GM18868 (cell line): ENCODE measurements at regions not wholly inside any gene's neighbourhood (a gene's known extent, or its start where the extent isn't known, plus 50 kb on each side); places are given as distances from the start of the nearest gene placed in this dataset.
"Not testable (repeated sequence)": the region's sequence is repeated elsewhere in the genome, so short reads cannot be mapped to it uniquely, and the experiment has no call there.

Experiments
- ATAC-seq: cut with Tn5 transposase; IDR thresholded peaks from one replicate; pipeline ENCODE4 v1.9.1; 2021; ENCODE audit warnings: mild to moderate bottlenecking, moderate library complexity; ENCODE audit not compliant: unreplicated experiment

GRCh38 chr17:71535321-71535720, 585.5 kb upstream of the SOX9 start:
- no peak for ATAC-seq

- no peak for ATAC-seq
Observed at GRCh38 chr17:71546419-71546818, 574.4 kb upstream of the SOX9 start.

DNA sequence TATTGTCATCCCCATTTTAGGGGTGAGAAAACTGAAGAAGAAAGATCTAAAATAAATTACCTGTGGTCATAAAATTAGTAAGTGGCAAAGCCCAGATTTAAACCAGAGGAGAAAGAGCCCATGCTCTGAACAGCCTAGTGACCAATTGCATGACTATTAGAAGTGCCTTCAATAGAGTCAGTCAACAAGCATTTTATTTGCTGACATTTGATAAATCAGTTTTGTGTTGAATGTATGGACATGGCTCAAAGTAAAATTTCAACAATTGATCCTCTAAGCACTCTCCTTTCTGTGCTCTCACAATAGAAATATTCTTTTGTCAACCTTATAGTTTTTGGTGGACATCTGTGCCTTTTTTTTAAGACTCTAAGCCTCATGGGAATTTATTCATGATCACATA, 572.9 kb upstream of the SOX9 start:
- no peak for ATAC-seq

GRCh38 chr17:71548540-71549190, 572.2 kb upstream of the SOX9 start:
- ATAC-seq: no peak

DNA sequence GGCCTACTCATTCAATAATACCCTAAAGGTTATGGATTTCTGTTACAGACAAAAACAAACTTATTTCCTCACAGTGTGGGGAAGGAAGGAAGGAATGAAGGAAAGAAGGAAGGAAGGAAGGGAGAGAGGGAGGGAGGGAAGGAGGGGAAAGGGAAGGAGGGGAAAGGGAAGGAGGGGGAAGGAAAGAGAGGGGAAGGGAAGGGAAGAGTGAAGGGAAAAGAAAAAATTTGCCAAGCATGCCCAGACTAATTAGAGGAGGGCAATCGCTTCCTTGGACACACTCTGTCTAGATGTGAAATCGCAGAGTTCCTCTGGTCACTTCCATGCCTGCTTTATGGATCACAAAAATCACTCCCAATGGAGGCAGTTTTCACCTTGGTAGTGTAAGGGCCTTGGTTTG, 570.1 kb upstream of the SOX9 start:
- no peak for ATAC-seq

DNA sequence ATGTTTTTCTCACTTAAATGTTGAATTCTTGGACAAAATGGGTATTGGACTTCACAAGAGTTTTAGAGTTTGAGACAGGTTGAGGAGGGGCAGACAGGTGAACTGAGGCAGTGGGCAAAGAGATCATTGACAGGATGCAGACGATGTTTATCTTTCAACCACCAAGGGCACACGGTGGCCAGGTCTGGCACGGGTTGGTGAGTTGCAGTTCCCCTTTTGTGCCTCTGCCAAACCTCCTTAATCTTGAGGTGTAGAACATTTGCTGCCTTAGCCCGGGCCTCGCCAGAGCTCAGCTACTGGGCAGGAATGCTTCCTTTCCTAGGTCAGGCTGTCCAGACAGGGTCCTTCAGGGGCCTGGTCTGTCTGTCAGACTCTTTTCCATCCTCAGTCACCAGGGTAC, 567.4 kb upstream of the SOX9 start:
- ATAC-seq: no peak

DNA sequence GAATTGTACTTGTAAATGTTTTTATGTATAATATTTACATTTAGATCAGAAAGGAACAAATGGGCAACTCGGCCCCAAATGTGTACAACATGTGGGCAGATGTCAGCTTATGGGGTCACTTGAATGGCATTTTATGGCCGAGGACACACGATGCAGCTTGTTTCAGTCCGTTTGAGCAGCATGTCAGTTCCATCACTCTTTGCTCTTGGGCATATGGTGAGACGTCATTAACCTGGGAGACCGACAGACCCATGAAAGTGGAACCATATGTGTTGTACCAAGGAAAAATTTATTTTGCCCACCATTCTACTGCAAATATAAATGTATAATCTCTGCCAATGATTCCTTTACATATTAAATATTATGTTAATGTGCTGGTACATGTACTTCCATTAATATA, 561.9 kb upstream of the SOX9 start:
- ATAC-seq: no peak

GRCh38 chr17:71572343-71572742, 548.5 kb upstream of the SOX9 start:
- ATAC-seq: no peak

GRCh38 chr17:71578446-71578845, 542.4 kb upstream of the SOX9 start:
- ATAC-seq: no peak

DNA sequence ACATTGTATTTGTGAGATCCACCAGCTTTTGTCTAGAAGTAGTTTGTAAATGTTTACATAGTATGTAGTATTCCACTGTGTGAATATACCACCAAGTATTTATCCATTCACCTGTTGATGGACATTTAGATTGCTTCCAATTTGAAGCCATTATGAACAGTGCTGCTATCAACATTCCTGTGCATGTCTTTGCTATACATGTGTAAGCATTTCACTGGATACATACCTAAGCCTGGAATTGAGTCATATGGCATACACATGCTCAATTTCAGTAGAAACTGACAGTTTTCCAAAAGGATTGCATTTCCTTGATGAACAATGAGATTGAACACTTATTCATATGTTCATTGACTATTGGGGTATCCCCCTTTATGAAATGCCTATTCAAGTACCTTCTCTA, 540.6 kb upstream of the SOX9 start:
- no peak for ATAC-seq

GRCh38 chr17:71585540-71585939, 535.3 kb upstream of the SOX9 start:
- ATAC-seq: no peak

GRCh38 chr17:71592431-71592830, 528.4 kb upstream of the SOX9 start:
- ATAC-seq: no peak

DNA sequence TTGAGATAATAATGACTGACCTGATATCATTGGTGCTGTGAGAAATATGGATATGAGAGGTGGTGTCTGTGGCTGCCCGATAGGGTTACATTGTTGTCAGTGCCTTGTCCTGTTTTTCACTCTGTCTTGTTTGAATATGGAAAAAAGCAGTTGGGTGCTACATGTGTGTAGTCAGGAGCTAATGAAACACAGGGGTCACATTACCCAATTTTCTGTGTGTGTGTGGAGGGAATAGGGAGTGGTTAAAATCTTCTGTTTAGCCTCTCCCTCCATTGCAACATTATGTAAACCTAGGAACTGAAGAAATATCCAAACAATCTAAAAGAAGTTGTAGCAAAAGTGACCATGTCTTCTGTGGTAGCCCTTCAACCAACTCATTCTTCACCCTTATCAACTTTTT, 527.7 kb upstream of the SOX9 start:
- ATAC-seq: no peak

DNA sequence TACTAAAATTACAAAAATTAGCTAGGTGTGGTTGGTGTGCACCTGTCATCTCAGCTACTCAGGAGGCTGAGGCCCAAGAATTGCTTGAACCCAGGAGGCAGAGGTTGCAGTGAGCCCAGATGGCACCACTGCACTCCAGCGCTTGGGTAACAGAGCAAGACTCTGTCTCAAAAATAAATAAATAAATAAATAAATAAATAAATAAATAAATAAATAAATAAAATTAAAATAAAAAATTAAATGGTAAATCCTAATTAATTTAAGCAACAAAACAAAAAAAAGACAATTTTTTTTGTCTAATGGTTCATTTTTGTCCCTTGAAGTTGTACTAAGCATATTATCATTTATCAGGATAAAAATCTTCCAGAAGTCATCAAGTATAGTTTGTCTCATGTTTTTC, 521.2 kb upstream of the SOX9 start:
- not testable (repeated sequence) for ATAC-seq

DNA sequence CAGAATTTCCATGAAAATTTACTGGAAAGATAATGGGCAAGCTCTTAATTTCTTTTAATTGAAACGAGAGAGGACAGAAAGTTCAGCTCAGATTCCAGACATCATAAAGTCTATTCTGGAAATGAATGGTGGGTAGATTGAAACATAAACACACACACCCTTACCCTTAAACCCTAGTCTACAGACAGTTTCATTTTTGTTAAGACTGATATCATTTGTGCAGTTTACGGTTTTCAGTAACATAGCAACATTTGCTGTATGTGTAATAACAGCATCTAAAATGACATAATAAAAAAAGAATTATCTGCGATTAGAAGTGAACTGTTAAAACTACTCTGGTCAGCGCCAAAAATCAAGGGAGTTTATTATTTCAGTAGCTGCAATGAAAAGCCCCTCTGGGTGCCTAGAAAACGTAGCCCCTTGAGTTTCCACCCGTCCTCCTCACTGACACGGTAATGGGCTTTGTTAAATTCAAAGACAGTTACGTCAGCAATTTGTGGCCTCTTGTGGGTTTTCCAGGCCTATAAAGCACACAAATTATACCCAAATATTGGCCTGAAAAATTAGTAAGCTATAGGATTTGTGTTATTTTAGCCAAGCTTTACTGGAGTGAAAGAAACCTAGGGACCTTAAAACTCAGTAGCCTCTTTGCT, 520.6 kb upstream of the SOX9 start:
- ATAC-seq: no peak

DNA sequence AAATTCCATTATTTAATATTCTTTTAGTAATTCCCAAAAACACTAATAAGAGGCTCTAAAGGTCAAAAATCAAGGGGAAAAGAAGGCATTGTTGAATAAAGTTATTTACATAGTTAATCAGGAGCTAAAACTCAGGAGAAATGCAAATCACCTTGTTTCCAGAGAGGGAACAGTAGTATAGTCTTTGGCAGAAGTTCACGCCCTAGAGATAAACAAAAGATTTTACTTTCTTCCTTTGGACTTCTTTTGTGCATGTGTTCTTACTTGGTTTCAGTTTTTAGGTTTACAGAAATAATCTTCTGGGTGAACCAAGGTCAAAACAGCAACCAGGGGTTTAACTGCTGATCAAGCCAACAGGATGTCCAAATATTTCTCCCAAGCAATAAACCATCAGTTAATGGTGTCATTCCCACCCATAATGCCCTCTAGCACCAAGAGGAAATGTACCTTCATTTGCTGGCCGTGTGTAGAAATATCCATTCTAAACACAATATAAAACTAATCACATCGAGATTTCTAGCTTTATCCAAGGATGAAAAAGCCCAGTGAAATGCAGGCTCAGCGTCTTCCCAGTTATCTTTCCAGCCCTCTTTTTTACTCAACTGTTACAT, 518.8 kb upstream of the SOX9 start:
- no peak for ATAC-seq

GRCh38 chr17:71613996-71614395, 506.8 kb upstream of the SOX9 start:
- no peak for ATAC-seq

- no peak for ATAC-seq
Observed at GRCh38 chr17:71615820-71616219, 505.0 kb upstream of the SOX9 start.

DNA sequence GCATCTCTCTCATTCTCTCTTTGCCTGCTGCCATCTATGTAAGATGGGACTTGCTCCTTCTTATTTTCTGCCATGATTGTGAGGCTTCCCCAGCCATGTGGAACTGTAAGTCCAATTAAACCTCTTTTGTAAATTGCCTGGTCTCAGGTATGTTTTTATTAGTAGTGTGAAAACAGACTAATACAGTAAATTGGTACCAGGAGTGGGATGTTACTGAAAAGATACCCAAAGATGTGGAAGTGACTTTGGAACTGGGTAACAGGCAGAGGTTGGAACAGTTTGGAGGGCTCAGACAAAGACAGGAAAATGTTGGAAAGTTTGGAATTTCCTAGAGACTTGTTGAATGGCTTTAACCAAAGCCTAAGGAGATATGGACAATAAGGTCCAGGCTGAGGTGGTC, 503.1 kb upstream of the SOX9 start:
- ATAC-seq: not testable (repeated sequence)

DNA sequence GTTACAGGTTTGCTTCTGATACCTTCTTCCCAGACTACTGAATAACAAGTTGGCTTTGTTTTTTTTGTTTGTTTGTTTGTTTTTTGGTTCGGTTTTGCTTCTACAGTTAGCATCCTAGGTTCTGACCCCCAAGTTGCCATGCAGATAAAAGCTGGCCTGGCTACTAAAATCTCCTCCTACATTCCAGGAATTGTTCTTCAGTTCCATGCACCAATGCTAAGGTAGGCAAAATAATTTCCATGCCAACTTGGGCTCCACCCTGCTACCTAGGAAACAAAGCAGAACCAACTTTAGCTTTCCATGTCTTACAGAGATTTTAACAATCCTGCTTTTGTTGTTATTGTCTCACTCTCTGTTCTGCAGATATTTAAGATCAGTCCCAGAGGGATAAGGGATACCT, 495.5 kb upstream of the SOX9 start:
- ATAC-seq: no peak

DNA sequence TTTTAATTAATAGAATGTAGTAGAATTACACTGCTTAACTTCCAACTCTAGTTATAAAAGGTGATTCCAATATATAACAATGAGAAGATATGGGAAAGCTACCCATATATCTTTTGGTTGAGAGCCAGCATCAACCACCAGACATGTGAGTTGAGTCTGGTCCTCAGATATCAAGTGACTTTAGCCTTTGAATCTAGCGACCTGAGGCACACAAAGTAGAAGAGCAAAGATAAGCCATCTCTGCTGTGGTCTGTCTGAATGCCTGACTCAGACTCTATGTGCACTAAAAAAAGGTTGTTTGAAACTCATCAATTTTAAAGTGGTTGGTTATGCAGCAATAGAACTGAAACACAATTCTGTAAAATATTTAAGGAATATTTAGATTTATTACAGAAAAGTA, 492.5 kb upstream of the SOX9 start:
- ATAC-seq: no peak

DNA sequence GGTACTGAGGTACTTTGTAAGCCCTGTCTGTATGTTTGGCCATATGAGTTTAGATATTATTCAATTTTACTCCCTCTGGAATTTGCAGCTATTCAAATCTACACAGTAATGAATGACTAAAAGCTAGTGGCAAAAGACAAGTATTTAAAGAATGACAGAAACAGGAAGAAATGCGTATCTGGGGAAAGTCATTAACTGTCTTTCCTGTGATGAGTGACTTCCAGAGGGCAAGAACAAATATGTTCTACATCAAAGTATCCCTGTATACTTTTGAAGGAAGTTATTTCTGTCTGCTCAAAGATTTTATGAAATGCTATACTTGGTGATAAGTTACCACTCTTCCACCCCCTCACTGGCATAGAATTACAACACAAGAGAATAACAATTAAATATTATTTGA, 489.3 kb upstream of the SOX9 start:
- ATAC-seq: no peak

DNA sequence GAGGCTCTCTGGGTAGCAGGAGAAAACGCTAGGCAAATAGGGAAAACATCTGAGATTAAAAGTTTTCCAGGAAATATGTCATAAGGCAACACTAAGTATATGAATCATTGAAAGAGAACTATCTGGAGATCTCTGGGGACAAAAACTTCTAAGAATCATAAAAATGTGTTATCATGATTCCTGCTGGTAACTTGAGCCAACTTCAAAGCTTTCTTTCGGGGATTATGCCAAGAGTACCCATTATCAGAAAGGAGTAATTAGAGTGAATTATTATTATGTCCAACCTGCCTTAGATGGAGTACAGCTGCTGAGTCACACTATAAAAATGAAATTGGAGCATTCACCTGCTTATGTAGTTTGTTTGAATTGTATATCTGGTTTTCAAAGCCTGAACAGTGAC, 488.5 kb upstream of the SOX9 start:
- ATAC-seq: no peak
